ENCODE measurements at regions not wholly inside any gene's neighbourhood (a gene's known extent, or its start where the extent isn't known, plus 50 kb on each side); places are given as distances from the start of the nearest gene placed in this dataset.

DNA sequence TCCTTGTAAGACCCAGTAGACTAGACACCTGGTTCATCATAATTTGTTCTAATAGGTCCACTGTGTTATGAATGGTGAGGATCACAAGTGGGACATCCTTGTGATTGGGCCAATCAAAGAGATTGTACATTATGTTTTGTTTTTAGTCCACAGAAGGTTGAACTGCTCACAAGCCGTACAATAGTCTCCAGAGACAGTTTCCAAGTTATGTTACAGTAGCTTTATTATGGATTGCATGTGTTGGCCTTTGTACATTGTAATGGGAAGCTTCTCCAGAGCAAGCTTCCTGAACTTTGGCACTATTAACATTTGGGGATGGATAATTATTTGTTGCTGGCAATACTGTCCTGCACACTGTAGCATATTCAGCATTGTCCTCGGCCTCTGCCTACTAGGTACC, 86.1 kb downstream of the MAGEB10 start:
- Mint-ChIP-seq H3K4me3 (no peak overlapping the region), H3K36me3 (no peaks in the 10 kb centered on the region), H3K4me1 (peaks cover 0 to 2% (median 0%) of the 10 kb centered on the region in 7 donors), H3K27ac (no peak overlapping the region), H3K9me3 (peaks cover 0 to 6% (median 0%) of the 10 kb centered on the region in 11 donors), H3K27me3 (no peaks in the 10 kb centered on the region)
- ChIA-PET POLR2A (no interaction called here), CTCF (no interaction called here)
- H3K4me1 ChIP-seq (ENCODE audit: control insufficient read depth in 2 of 2, insufficient read depth in 2 of 2, low read length in 2 of 2): no peaks in the 10 kb centered on the region
- ATAC-seq (no peak), DNase-seq (no peak)
- intact Hi-C loops (cut with micrococcal nuclease): no loop called here
- H3K4me3 ChIP-seq (ENCODE audit: low read length): no peak overlapping the region
- no peaks in the 10 kb centered on the region for H3K9me3 ChIP-seq (ENCODE audit: control insufficient read depth in 2 of 3, low read length in 3 of 3)
- no peaks in the 10 kb centered on the region for H3K36me3 ChIP-seq (ENCODE audit: control insufficient read depth in 2 of 3, insufficient read depth in 3 of 3, low read length in 3 of 3)
- no peaks in the 10 kb centered on the region for H3K27me3 ChIP-seq (ENCODE audit: control insufficient read depth in 2 of 2, insufficient read depth in 2 of 2, low read length in 2 of 2)
- H3K27ac ChIP-seq (ENCODE audit: low read depth, low read length): no peak overlapping the region

DNA sequence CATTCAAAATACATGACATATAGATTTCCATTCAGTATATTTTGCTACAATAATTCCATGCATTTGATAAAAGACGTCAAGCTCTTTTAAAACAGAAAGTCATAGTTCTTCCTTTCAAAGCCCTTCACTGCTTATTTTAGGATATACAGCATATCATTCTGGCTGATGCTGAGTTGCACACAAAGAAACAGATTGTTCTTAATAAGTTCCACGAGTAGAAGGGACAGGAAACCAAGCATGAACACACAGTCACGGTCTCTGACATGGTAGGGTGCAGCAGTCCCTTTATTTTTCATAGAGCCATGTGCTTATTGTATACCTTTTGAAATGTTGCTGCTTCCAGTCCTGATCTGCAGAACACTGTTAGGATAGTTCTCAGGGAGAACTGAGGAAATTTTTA, 85.4 kb downstream of the MAGEB10 start:
- Mint-ChIP-seq H3K36me3 (no peaks in the 10 kb centered on the region), H3K9me3 (peaks cover 0 to 4% (median 0%) of the 10 kb centered on the region in 11 donors), H3K27me3 (no peaks in the 10 kb centered on the region), H3K4me3 (no peak overlapping the region), H3K27ac (no peak overlapping the region), H3K4me1 (no peaks in the 10 kb centered on the region)
- Histone ChIP-seq H3K36me3 (ENCODE audit: control insufficient read depth in 2 of 3, insufficient read depth in 3 of 3, low read length in 3 of 3) (no peaks in the 10 kb centered on the region), H3K27me3 (ENCODE audit: control insufficient read depth in 2 of 2, insufficient read depth in 2 of 2, low read length in 2 of 2) (no peaks in the 10 kb centered on the region), H3K4me1 (ENCODE audit: control insufficient read depth in 2 of 2, insufficient read depth in 2 of 2, low read length in 2 of 2) (no peaks in the 10 kb centered on the region), H3K4me3 (ENCODE audit: low read length) (no peak overlapping the region), H3K9me3 (ENCODE audit: control insufficient read depth in 2 of 3, low read length in 3 of 3) (no peaks in the 10 kb centered on the region), H3K27ac (ENCODE audit: low read depth, low read length) (no peak overlapping the region)
- intact Hi-C loops (cut with micrococcal nuclease): no loop called here
- ATAC-seq: no peak
- ChIA-PET CTCF (no interaction called here), POLR2A (no interaction called here)
- no peak for DNase-seq

DNA sequence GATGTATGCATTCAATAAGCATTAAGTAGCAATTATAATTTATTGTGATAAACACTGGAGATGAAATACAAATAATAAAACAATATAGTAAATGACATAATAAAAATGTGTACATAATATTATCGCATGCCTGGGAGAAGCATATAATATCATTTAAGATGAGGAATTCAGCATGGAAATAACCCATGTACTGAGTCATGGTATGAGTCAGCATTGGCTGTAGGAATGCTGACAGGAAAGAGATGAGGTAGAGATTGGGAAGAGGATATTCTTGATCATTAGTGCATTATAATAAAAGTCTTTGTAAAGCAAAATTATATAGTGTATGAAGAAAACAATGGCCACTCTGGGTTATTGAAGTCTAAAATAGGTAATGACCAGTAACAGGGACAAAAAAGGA, 82.8 kb downstream of the MAGEB10 start:
- no peak for ATAC-seq
- no peak overlapping the region for H3K4me3 Mint-ChIP-seq
- CTCF ChIA-PET: no interaction called here

DNA sequence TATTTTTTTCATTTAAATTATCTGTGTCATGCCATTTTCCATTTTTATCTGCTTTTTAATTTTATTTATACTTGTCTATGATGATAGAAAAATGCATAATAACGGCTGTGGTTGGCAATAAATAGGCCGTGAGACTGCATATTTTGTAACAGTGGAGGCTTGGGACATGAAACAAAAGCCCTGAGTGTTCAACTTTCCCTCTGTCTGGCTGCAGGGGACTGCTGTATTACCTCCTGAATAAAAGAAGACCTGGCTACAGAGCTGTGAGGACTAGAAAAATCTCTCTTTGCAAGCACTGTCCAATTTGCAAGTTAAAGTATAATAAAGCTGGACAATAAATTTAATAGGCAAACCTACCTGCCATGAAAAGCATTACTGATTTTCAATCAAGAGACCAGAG, 82.1 kb downstream of the MAGEB10 start:
- H3K27me3 Mint-ChIP-seq: no peaks in the 10 kb centered on the region
- no peaks in the 10 kb centered on the region for H3K27me3 ChIP-seq (ENCODE audit: control insufficient read depth in 2 of 2, insufficient read depth in 2 of 2, low read length in 2 of 2)
- H3K36me3 Mint-ChIP-seq: no peaks in the 10 kb centered on the region
- no peak overlapping the region for H3K4me3 ChIP-seq (ENCODE audit: low read length)
- ChIA-PET CTCF (no interaction called here), POLR2A (no interaction called here)
- DNase-seq (no peak), ATAC-seq (no peak)
- no peak overlapping the region for H3K4me3 Mint-ChIP-seq
- no peaks in the 10 kb centered on the region for H3K4me1 Mint-ChIP-seq
- H3K36me3 ChIP-seq (ENCODE audit: control insufficient read depth in 2 of 3, insufficient read depth in 3 of 3, low read length in 3 of 3): no peaks in the 10 kb centered on the region
- intact Hi-C loops (cut with micrococcal nuclease): no loop called here
- no peaks in the 10 kb centered on the region for H3K4me1 ChIP-seq (ENCODE audit: control insufficient read depth in 2 of 2, insufficient read depth in 2 of 2, low read length in 2 of 2)
- no peaks in the 10 kb centered on the region for H3K9me3 ChIP-seq (ENCODE audit: control insufficient read depth in 2 of 3, low read length in 3 of 3)
- no peak overlapping the region for H3K27ac ChIP-seq (ENCODE audit: low read depth, low read length)
- peaks cover 0 to 6% (median 0%) of the 10 kb centered on the region in 11 donors for H3K9me3 Mint-ChIP-seq
- no peak overlapping the region for H3K27ac Mint-ChIP-seq

More for the DNA sequence above, 82.8 kb downstream of the MAGEB10 start:
- no peak overlapping the region for H3K27ac ChIP-seq (ENCODE audit: low read depth, low read length)
- H3K9me3 ChIP-seq (ENCODE audit: control insufficient read depth in 2 of 3, low read length in 3 of 3): no peaks in the 10 kb centered on the region
- Mint-ChIP-seq H3K27me3 (no peaks in the 10 kb centered on the region), H3K4me1 (no peaks in the 10 kb centered on the region), H3K9me3 (peaks cover 0 to 6% (median 0%) of the 10 kb centered on the region in 11 donors), H3K27ac (no peak overlapping the region), H3K36me3 (no peaks in the 10 kb centered on the region)
- no peaks in the 10 kb centered on the region for H3K27me3 ChIP-seq (ENCODE audit: control insufficient read depth in 2 of 2, insufficient read depth in 2 of 2, low read length in 2 of 2)
- no peaks in the 10 kb centered on the region for H3K4me1 ChIP-seq (ENCODE audit: control insufficient read depth in 2 of 2, insufficient read depth in 2 of 2, low read length in 2 of 2)
- POLR2A ChIA-PET: no interaction called here
- no peak overlapping the region for H3K4me3 ChIP-seq (ENCODE audit: low read length)
- no peaks in the 10 kb centered on the region for H3K36me3 ChIP-seq (ENCODE audit: control insufficient read depth in 2 of 3, insufficient read depth in 3 of 3, low read length in 3 of 3)
- intact Hi-C loops (cut with micrococcal nuclease): no loop called here
- DNase-seq: no peak

DNA sequence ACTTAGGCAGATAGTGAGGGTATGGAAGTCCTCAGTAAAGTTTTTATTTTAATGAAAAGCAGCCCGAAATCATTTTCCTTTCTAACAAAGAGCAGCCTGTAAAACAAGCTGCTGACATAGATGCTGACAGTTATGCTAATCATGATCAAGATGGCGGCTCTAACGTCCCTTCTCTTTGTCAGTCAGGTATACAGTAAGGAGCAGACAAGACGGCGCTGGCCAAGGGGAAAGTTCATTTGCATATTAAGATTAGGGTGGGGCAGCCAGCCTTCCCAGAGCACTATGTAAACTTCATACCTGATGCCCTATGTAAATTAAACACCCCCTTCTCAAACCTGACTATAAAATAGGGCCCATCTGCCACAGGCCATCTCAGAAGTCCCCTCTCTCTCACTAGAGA, 76.9 kb downstream of the MAGEB10 start:
- Mint-ChIP-seq H3K4me1 (no peaks in the 10 kb centered on the region), H3K9me3 (peaks cover 0 to 5% (median 0%) of the 10 kb centered on the region in 11 donors), H3K4me3 (no peak overlapping the region), H3K27me3 (no peaks in the 10 kb centered on the region), H3K27ac (no peak overlapping the region), H3K36me3 (no peaks in the 10 kb centered on the region)
- Histone ChIP-seq H3K9me3 (ENCODE audit: control insufficient read depth in 2 of 3, low read length in 3 of 3) (no peaks in the 10 kb centered on the region), H3K27ac (ENCODE audit: low read depth, low read length) (no peak overlapping the region), H3K4me1 (ENCODE audit: control insufficient read depth in 2 of 2, insufficient read depth in 2 of 2, low read length in 2 of 2) (no peaks in the 10 kb centered on the region), H3K27me3 (ENCODE audit: control insufficient read depth in 2 of 2, insufficient read depth in 2 of 2, low read length in 2 of 2) (no peaks in the 10 kb centered on the region), H3K4me3 (ENCODE audit: low read length) (no peak overlapping the region), H3K36me3 (ENCODE audit: control insufficient read depth in 2 of 3, insufficient read depth in 3 of 3, low read length in 3 of 3) (no peaks in the 10 kb centered on the region)
- POLR2A ChIA-PET: no interaction called here
- CTCF ChIA-PET: no interaction called here
- ATAC-seq: no peak
- intact Hi-C loops (cut with micrococcal nuclease): no loop called here
- no peak for DNase-seq

DNA sequence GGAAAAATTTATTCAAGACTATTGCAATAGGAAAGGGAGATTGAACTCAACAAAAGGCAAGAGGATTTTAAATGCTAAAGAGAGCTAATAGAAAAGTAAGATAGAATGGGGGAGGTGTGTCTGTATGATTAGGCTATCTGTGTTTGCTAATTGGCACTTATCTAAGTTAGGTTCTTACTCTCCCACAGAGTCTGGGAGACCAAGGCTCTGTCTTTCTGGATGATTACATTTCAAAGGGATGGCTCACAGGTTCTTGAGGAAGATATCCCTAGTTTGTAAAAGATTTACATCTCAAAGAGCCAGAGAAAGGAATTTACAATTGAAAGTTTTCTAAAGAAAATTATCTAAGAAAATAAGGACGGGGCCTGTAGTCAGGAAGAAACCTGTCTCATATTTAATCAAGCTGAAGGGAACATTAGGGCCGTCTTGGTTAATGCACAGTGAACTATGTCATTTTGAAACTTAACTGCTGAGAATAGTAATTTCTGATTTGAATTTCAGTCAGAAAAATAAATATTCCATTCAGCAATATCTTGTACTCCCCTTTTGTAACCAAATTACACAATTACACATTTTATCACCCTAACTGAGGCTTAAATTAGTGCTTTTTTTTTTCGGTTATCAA, 75.8 kb downstream of the MAGEB10 start:
- intact Hi-C loops (cut with micrococcal nuclease): no loop called here
- Histone ChIP-seq H3K27ac (ENCODE audit: low read depth, low read length) (no peak overlapping the region), H3K9me3 (ENCODE audit: control insufficient read depth in 2 of 3, low read length in 3 of 3) (no peaks in the 10 kb centered on the region), H3K36me3 (ENCODE audit: control insufficient read depth in 2 of 3, insufficient read depth in 3 of 3, low read length in 3 of 3) (no peaks in the 10 kb centered on the region), H3K4me1 (ENCODE audit: control insufficient read depth in 2 of 2, insufficient read depth in 2 of 2, low read length in 2 of 2) (no peaks in the 10 kb centered on the region), H3K4me3 (ENCODE audit: low read length) (no peak overlapping the region), H3K27me3 (ENCODE audit: control insufficient read depth in 2 of 2, insufficient read depth in 2 of 2, low read length in 2 of 2) (no peaks in the 10 kb centered on the region)
- ATAC-seq: no peak
- ChIA-PET CTCF (no interaction called here), POLR2A (no interaction called here)
- H3K4me3 Mint-ChIP-seq: no peak overlapping the region
- no peaks in the 10 kb centered on the region for H3K4me1 Mint-ChIP-seq
- H3K27me3 Mint-ChIP-seq: no peaks in the 10 kb centered on the region
- no peak overlapping the region for H3K27ac Mint-ChIP-seq
- H3K36me3 Mint-ChIP-seq: no peaks in the 10 kb centered on the region
- peaks cover 0 to 5% (median 0%) of the 10 kb centered on the region in 11 donors for H3K9me3 Mint-ChIP-seq
- no peak for DNase-seq

DNA sequence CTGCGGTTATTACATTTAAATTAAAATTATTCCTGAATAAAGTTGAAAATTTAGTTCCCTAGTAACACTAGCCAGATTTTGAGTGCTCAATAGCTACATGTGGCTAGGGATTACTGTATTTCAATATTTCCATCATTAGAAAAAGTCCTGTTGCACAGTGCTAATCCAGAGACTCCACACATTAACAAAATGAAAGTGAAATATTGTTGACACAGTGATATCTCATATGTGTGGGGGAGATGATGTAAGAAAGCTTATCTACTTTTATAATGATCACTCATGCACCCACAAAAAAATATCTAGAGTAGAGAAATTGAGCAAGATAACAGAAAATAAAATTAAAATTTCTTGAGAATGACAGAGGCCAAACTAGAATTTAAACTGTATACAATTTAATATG, 74.9 kb downstream of the MAGEB10 start:
- Mint-ChIP-seq H3K4me1 (no peaks in the 10 kb centered on the region), H3K9me3 (peaks cover 0 to 3% (median 0%) of the 10 kb centered on the region in 11 donors), H3K27me3 (no peaks in the 10 kb centered on the region), H3K4me3 (no peak overlapping the region), H3K36me3 (no peaks in the 10 kb centered on the region), H3K27ac (no peak overlapping the region)
- H3K36me3 ChIP-seq (ENCODE audit: control insufficient read depth in 2 of 3, insufficient read depth in 3 of 3, low read length in 3 of 3): no peaks in the 10 kb centered on the region
- no peaks in the 10 kb centered on the region for H3K9me3 ChIP-seq (ENCODE audit: control insufficient read depth in 2 of 3, low read length in 3 of 3)
- no peaks in the 10 kb centered on the region for H3K4me1 ChIP-seq (ENCODE audit: control insufficient read depth in 2 of 2, insufficient read depth in 2 of 2, low read length in 2 of 2)
- DNase-seq (no peak), ATAC-seq (no peak)
- intact Hi-C loops (cut with micrococcal nuclease): no loop called here
- POLR2A ChIA-PET: no interaction called here
- H3K27ac ChIP-seq (ENCODE audit: low read depth, low read length): no peak overlapping the region
- CTCF ChIA-PET: no interaction called here
- no peak overlapping the region for H3K4me3 ChIP-seq (ENCODE audit: low read length)
- no peaks in the 10 kb centered on the region for H3K27me3 ChIP-seq (ENCODE audit: control insufficient read depth in 2 of 2, insufficient read depth in 2 of 2, low read length in 2 of 2)

Data from naive thymus-derived CD4-positive, alpha-beta T cell (primary cell).